Lower leg skin (tissue), 4 donors: ENCODE measurements at regions not wholly inside any gene's neighbourhood (a gene's known extent, or its start where the extent isn't known, plus 50 kb on each side); places are given as distances from the start of the nearest gene placed in this dataset.

Experiments
- DNase-seq, 2 donors: peaks; one replicate each; pipeline ENCODE4 v3.0.0-alpha.2; 2019; ENCODE audit warnings: low spot score in 2 of 2
- H3K4me3 ChIP-seq: fragments of 200-600 bp; sonication (generic); 2 replicates; pipeline ENCODE4 v1.5.1; 2017; ENCODE audit warnings: mild to moderate bottlenecking, low read depth; ENCODE audit not compliant: poor library complexity, severe bottlenecking
- CTCF ChIP-seq, 3 donors: fragments of 450-650 bp; IDR thresholded peaks; one replicate each; pipeline ENCODE4 v1.5.1; 2016; ENCODE audit warnings: antibody characterized with exemption in 3 of 3, mild to moderate bottlenecking in 3 of 3, moderate library complexity in 2 of 3
- POLR2A ChIP-seq, 2 donors: fragments of 450-650 bp; IDR thresholded peaks; one replicate each; pipeline ENCODE4 v1.6.1; 2016 to 2017; ENCODE audit warnings: antibody characterized with exemption in 2 of 2, mild to moderate bottlenecking in 1 of 2, moderate library complexity in 1 of 2
- WGBS, 2 donors: methylation state at CpG; one replicate each; pipeline ENCODE4 v1.1.5; 2018; 5-methylcytosine and 5-hydroxymethylcytosine counted together
- intact Hi-C: fragments of 100-400 bp; cut with DNase I; formaldehyde crosslinking; loops from one replicate; pipeline ENCODE4 v1.15.0; 2023; ENCODE audit warnings: low total_unique reads

GRCh38 chr20:23932256-23932655 lies 52.7 kb upstream of the CST5 start:
- intact Hi-C loops, result loop anchor here (10.0 kb wide), 1 partner anchor 983 kb away; no protein-coding TSS in a partner anchor
- WGBS, 2 donors, result 35 to 38% methylated on average over 2 of the region's 2 CpGs
- TF ChIP-seq CTCF (IDR thresholded peaks at IDR 0.05) (no peak), POLR2A (IDR thresholded peaks at IDR 0.05) (no peak)
- no peak for DNase-seq
- H3K4me3 ChIP-seq, result no peak overlapping the region
